ENCODE measurements at regions not wholly inside any gene's neighbourhood (a gene's known extent, or its start where the extent isn't known, plus 50 kb on each side); places are given as distances from the start of the nearest gene placed in this dataset.

GRCh38 chrX:147779173-147779572 lies 132.5 kb upstream of the FMR1 start:
- intact Hi-C loops (cut with micrococcal nuclease), result no loop called here
- no peak for ATAC-seq
- Mint-ChIP-seq H3K36me3 (no peaks in the 10 kb centered on the region), H3K9me3 (no peaks in the 10 kb centered on the region), H3K4me3 (no peak overlapping the region), H3K27ac (no peak overlapping the region), H3K4me1 (no peaks in the 10 kb centered on the region), H3K27me3 (ENCODE audit: low read depth in 2 of 2) (no peaks in the 10 kb centered on the region)
- Histone ChIP-seq H3K4me1 (ENCODE audit: control insufficient read depth, insufficient read depth, low read length) (no peaks in the 10 kb centered on the region), H3K9me3 (ENCODE audit: control insufficient read depth, insufficient read depth, low read length) (no peaks in the 10 kb centered on the region), H3K4me3 (ENCODE audit: low read length) (no peak overlapping the region), H3K27ac (ENCODE audit: low read length) (no peak overlapping the region), H3K36me3 (ENCODE audit: control insufficient read depth, insufficient read depth, low read length) (no peaks in the 10 kb centered on the region), H3K27me3 (ENCODE audit: control insufficient read depth, insufficient read depth, low read length) (no peaks in the 10 kb centered on the region)
- TF ChIP-seq CTCF (IDR thresholded peaks at IDR 0.05), result no peak
- DNase-seq, result no peak

- no peaks in the 10 kb centered on the region for H3K9me3 ChIP-seq (ENCODE audit: control insufficient read depth, insufficient read depth, low read length)
These were observed 129.9 kb upstream of the FMR1 start for GRCh38 chrX:147781844-147782243.

DNA sequence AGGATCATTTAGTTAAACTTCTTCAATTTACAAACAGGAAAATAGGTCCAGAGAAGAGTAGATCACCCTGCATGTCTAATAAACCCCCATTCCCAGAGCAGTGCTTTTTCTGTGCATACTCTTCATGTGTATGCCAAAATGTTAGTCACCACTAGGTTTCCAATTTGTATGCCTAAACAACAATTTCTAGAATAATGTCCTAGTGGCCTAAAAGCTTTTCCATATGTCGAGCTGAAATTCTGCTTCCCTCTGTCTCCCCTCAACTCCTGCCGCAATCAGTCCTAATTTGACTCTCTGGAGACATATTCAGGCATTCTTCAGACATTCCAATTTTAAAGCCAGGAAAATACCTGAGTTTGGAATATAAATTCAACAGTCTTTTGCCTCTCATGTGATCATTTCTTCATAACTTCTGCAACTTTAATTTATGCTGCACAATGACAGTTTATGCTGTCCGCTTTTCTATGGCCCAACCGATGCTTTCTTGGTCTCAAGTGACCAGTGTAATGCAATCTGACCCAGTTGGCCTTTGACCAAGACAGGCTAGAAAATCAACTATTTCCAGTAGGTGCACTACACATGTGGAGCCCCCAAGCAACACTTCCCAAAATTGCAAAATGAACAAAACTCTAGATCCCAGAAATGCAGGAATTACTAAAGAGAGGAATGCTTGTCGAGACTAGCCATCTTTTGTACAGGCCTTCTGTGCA lies 122.9 kb upstream of the FMR1 start:
- no peak overlapping the region for H3K27ac Mint-ChIP-seq
- no peaks in the 10 kb centered on the region for H3K4me1 Mint-ChIP-seq
- TF ChIP-seq CTCF (IDR thresholded peaks at IDR 0.05), result no peak
- WGBS (ENCODE audit: insufficient coverage), result 85% methylated on average over 5 of the region's 5 CpGs
- H3K27me3 ChIP-seq (ENCODE audit: control insufficient read depth, insufficient read depth, low read length), result no peaks in the 10 kb centered on the region
- ATAC-seq (no peak), DNase-seq (no peak)
- no peaks in the 10 kb centered on the region for H3K36me3 Mint-ChIP-seq
- H3K4me3 Mint-ChIP-seq, result no peak overlapping the region
- no peak overlapping the region for H3K4me3 ChIP-seq (ENCODE audit: low read length)
- intact Hi-C loops (cut with micrococcal nuclease), result no loop called here
- H3K27ac ChIP-seq (ENCODE audit: low read length), result no peak overlapping the region
- no peaks in the 10 kb centered on the region for H3K9me3 Mint-ChIP-seq
- no peaks in the 10 kb centered on the region for H3K4me1 ChIP-seq (ENCODE audit: control insufficient read depth, insufficient read depth, low read length)
- H3K9me3 ChIP-seq (ENCODE audit: control insufficient read depth, insufficient read depth, low read length), result no peaks in the 10 kb centered on the region
- H3K27me3 Mint-ChIP-seq (ENCODE audit: low read depth in 2 of 2), result peaks cover 0 to 2% of the 10 kb centered on the region in 2 donors
- no peaks in the 10 kb centered on the region for H3K36me3 ChIP-seq (ENCODE audit: control insufficient read depth, insufficient read depth, low read length)

More at GRCh38 chrX:147781844-147782243, 129.9 kb upstream of the FMR1 start:
- H3K4me1 Mint-ChIP-seq, result no peaks in the 10 kb centered on the region
- intact Hi-C loops (cut with micrococcal nuclease), result no loop called here
- H3K4me1 ChIP-seq (ENCODE audit: control insufficient read depth, insufficient read depth, low read length), result no peaks in the 10 kb centered on the region
- no peak overlapping the region for H3K4me3 ChIP-seq (ENCODE audit: low read length)
- no peak overlapping the region for H3K27ac Mint-ChIP-seq
- H3K27me3 ChIP-seq (ENCODE audit: control insufficient read depth, insufficient read depth, low read length), result no peaks in the 10 kb centered on the region
- H3K27ac ChIP-seq (ENCODE audit: low read length), result no peak overlapping the region
- DNase-seq, result no peak
- ATAC-seq, result no peak
- H3K4me3 Mint-ChIP-seq, result no peak overlapping the region
- no peaks in the 10 kb centered on the region for H3K36me3 Mint-ChIP-seq
- H3K27me3 Mint-ChIP-seq (ENCODE audit: low read depth in 2 of 2), result no peaks in the 10 kb centered on the region
- no CpG with 5 or more reads among the region's 1 CpG for WGBS (ENCODE audit: insufficient coverage)
- no peaks in the 10 kb centered on the region for H3K36me3 ChIP-seq (ENCODE audit: control insufficient read depth, insufficient read depth, low read length)
- H3K9me3 Mint-ChIP-seq, result no peaks in the 10 kb centered on the region
- TF ChIP-seq CTCF (IDR thresholded peaks at IDR 0.05), result no peak

GRCh38 chrX:147800663-147801062 lies 111.1 kb upstream of the FMR1 start:
- WGBS (ENCODE audit: insufficient coverage), result 100% methylated on average over 1 of the region's 1 CpG
- H3K27me3 ChIP-seq (ENCODE audit: control insufficient read depth, insufficient read depth, low read length), result no peaks in the 10 kb centered on the region
- no peaks in the 10 kb centered on the region for H3K4me1 ChIP-seq (ENCODE audit: control insufficient read depth, insufficient read depth, low read length)
- Mint-ChIP-seq H3K36me3 (no peaks in the 10 kb centered on the region), H3K27me3 (ENCODE audit: low read depth in 2 of 2) (no peaks in the 10 kb centered on the region), H3K27ac (no peak overlapping the region), H3K4me1 (no peaks in the 10 kb centered on the region), H3K9me3 (no peaks in the 10 kb centered on the region), H3K4me3 (no peak overlapping the region)
- TF ChIP-seq CTCF (IDR thresholded peaks at IDR 0.05), result no peak
- no peaks in the 10 kb centered on the region for H3K9me3 ChIP-seq (ENCODE audit: control insufficient read depth, insufficient read depth, low read length)
- no peaks in the 10 kb centered on the region for H3K36me3 ChIP-seq (ENCODE audit: control insufficient read depth, insufficient read depth, low read length)
- no peak overlapping the region for H3K4me3 ChIP-seq (ENCODE audit: low read length)
- DNase-seq (no peak), ATAC-seq (no peak)
- H3K27ac ChIP-seq (ENCODE audit: low read length), result no peak overlapping the region
- intact Hi-C loops (cut with micrococcal nuclease), result loop anchor here (5.0 kb wide), 1 partner anchor 323 kb away; no protein-coding TSS in a partner anchor
